OCI-LY7 (cell line): ENCODE measurements at regions not wholly inside any gene's neighbourhood (a gene's known extent, or its start where the extent isn't known, plus 50 kb on each side); places are given as distances from the start of the nearest gene placed in this dataset.
"Not testable (repeated sequence)": the region's sequence is repeated elsewhere in the genome, so short reads cannot be mapped to it uniquely, and the experiment has no call there.

Source experiments
- BruUV-seq: library from RNA; stranded (reverse); fragments of 400-500 nt; replicated peaks from 2 replicates; lab custom pipeline; 2021; lab: Mats Ljungman, UMichigan
- CTCF ChIA-PET: fragments of 300-600 bp; sonication (Branson Sonifier 250); formaldehyde crosslinking; loops from one replicate; lab custom pipeline; 2022; ENCODE audit warnings: antibody characterized with exemption; ENCODE audit not compliant: unreplicated experiment; lab: Charles Lee
- POLR2A ChIA-PET: fragments of 300-600 bp; sonication (Branson Sonifier 250); formaldehyde crosslinking; loops from one replicate; lab custom pipeline; 2022; ENCODE audit warnings: antibody characterized with exemption; lab: Charles Lee
- DNase-seq: peaks from one replicate; pipeline ENCODE4 v3.0.0-alpha.2; 2015; ENCODE audit warnings: low spot score
- H2AFZ ChIP-seq: fragments of 200-600 bp; sonication (generic), shearing (Covaris generic); 2 replicates; pipeline ENCODE4 v1.6.1; 2014; ENCODE audit warnings: mild to moderate bottlenecking, antibody characterized with exemption, low read length, moderate library complexity
- H3K27ac ChIP-seq: fragments of 200-600 bp; sonication (generic); 2 replicates; pipeline ENCODE4 v1.5.1; 2014; ENCODE audit warnings: mixed run types, low read depth, mild to moderate bottlenecking, moderate library complexity, low read length, inconsistent platforms; ENCODE audit not compliant: poor library complexity, severe bottlenecking
- H3K36me3 ChIP-seq: fragments of 200-600 bp; sonication (generic); 2 replicates; pipeline ENCODE4 v1.6.1; 2014; ENCODE audit warnings: mild to moderate bottlenecking, antibody characterized with exemption, low read length, moderate library complexity, mixed read lengths; ENCODE audit not compliant: insufficient read depth
- H3K4me1 ChIP-seq: fragments of 200-600 bp; sonication (generic); 2 replicates; pipeline ENCODE4 v1.5.1; 2014; ENCODE audit warnings: mild to moderate bottlenecking, low read length; ENCODE audit not compliant: insufficient read depth, poor library complexity, severe bottlenecking
- H3K4me2 ChIP-seq: fragments of 200-600 bp; sonication (generic); 2 replicates; pipeline ENCODE4 v1.6.1; 2014; ENCODE audit warnings: mild to moderate bottlenecking, low read length
- H3K4me3 ChIP-seq: fragments of 200-600 bp; sonication (generic); 2 replicates; pipeline ENCODE4 v1.5.1; 2014; ENCODE audit warnings: mild to moderate bottlenecking, low read depth, low read length; ENCODE audit not compliant: poor library complexity, severe bottlenecking
- H3K79me2 ChIP-seq: fragments of 200-600 bp; sonication (generic); 2 replicates; pipeline ENCODE4 v1.6.1; 2016; ENCODE audit warnings: low read depth, mild to moderate bottlenecking, low read length, moderate library complexity, mixed read lengths; ENCODE audit not compliant: insufficient read depth
- H3K9me2 ChIP-seq: fragments of 200-600 bp; sonication (generic); 2 replicates; pipeline ENCODE4 v1.6.1; 2016; ENCODE audit warnings: mild to moderate bottlenecking, low read length, mixed read lengths; ENCODE audit not compliant: insufficient read depth
- H3K9me3 ChIP-seq: fragments of 200-600 bp; sonication (generic); 2 replicates; pipeline ENCODE4 v1.6.1; 2014; ENCODE audit warnings: mild to moderate bottlenecking, mixed run types, low read length, mixed read lengths
- H4K20me1 ChIP-seq: fragments of 200-600 bp; sonication (generic); 2 replicates; pipeline ENCODE4 v1.6.1; 2014; ENCODE audit warnings: mild to moderate bottlenecking, antibody characterized with exemption, low read length, moderate library complexity, mixed read lengths; ENCODE audit not compliant: insufficient read depth
- intact Hi-C: fragments of 100-400 bp; cut with micrococcal nuclease; formaldehyde crosslinking; loops from one replicate; pipeline ENCODE4 v1.10.0; 2022; ENCODE audit not compliant: unreplicated experiment

DNA sequence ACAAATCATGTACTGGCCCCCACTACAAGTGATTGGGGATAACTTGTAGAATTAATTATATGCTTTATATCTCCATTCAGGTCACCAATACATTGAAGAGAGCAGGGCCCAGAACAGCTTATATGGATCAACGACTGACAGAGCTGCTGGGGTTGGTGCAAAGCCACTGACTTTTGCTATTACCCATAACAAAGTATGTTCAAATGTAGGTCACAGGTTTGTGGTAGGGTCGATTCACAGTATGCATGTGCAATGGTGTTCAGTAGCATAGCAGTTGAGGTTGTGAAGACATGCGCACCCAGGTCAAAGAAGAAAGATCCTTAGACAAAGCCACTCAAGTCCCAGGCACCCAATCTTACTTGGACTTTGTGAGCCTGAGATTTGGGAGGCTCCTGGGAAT lies 110.6 kb downstream of the NBPF8 start:
- DNase-seq, POLR2A ChIA-PET, intact Hi-C loops, H3K9me2 ChIP-seq, H3K79me2 ChIP-seq, H3K4me2 ChIP-seq, H2AFZ ChIP-seq, H3K4me3 ChIP-seq, CTCF ChIA-PET, BruUV-seq, H3K27ac ChIP-seq, H3K9me3 ChIP-seq, H3K4me1 ChIP-seq, H4K20me1 ChIP-seq, H3K36me3 ChIP-seq: not testable (repeated sequence)

DNA sequence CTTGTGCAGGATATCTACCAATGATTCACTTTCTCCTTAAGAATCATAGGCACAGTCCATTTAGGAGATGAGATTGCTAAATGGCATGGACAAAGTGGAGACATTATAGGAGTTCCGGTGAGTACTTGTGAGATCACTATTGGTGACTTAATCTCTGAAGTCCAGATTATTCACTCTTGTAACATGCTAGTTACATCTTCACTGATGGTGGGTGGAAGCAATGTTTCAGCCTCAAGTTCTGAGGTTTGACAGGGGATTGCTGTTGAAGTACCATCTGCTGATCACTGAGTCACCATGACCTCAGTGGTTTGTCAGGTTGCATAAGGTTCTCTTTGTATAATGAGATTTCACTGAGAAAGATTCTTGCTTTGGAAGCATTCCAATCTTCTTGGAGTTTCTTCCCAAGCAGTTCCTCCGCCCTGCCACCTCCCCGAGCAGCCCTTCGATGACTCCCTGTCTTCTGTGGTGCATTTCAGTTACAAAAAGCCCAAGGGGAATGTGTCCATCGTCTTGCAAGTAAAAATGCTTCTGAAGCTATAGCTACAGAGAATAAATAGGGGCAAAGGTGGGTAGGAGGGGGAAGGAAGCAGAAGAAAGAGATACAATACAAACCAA lies 114.7 kb downstream of the NBPF8 start:
- H2AFZ ChIP-seq, DNase-seq, H3K27ac ChIP-seq, H3K9me3 ChIP-seq, H3K9me2 ChIP-seq, POLR2A ChIA-PET, CTCF ChIA-PET, H4K20me1 ChIP-seq, H3K4me3 ChIP-seq, BruUV-seq, H3K36me3 ChIP-seq, H3K4me2 ChIP-seq, H3K4me1 ChIP-seq, intact Hi-C loops, H3K79me2 ChIP-seq: not testable (repeated sequence)

DNA sequence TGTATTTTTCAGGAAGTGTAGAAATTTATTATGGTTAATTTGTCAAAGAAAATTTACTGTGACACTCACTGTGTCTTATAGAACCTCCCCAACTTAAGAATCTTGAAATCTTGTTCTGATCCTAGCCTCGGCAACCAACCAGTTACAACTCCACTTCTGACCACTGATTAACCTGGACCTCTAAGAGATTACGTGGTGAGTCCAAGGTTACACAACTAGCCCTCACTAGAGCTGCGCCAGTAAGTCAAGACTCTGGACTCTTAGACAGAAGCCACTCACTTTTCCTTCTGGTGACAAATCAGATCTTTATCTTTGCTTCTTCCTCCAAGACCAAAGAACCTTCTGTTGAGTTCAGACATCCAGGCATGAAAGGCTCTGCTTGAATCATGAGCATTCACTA lies 116.6 kb downstream of the NBPF8 start:
- DNase-seq, H2AFZ ChIP-seq, CTCF ChIA-PET, H3K36me3 ChIP-seq, H3K9me2 ChIP-seq, H3K9me3 ChIP-seq, H3K4me3 ChIP-seq, intact Hi-C loops, BruUV-seq, H3K4me2 ChIP-seq, H3K79me2 ChIP-seq, H4K20me1 ChIP-seq, POLR2A ChIA-PET, H3K27ac ChIP-seq: not testable (repeated sequence)
- peaks cover 12% of the 10 kb centered on the region for H3K4me1 ChIP-seq

DNA sequence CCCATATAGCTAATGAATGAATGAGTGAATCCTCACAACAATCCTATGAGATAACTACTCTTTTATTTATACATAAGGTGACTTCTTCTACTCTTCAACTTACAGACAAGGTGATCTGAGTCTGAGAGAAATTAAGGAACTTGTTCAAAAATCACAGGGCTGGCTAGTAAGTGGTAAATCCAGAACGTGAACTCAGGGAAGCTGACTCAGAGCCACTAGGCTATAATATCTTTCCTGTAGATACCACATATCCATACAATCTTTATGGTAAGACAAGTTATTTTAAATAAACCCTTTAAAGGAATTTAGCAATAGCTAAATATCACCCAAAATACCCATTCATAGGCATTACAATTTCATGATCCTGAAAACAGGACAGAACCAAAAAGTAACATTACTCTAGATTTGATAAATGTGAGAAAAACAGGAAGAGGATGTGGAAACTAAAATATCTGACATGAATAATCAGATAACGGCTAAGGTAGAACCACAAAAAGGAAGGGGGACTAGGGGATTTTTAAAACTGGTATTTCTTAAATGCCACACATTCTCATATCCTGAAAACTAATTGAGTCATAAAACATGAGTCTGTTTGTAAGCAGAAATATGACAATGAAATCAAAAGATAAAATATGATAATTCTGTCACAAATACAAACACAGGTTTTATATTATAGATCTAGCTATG lies 119.7 kb downstream of the NBPF8 start:
- H4K20me1 ChIP-seq, H3K79me2 ChIP-seq, H2AFZ ChIP-seq, H3K9me3 ChIP-seq, H3K9me2 ChIP-seq, intact Hi-C loops, CTCF ChIA-PET, POLR2A ChIA-PET, H3K36me3 ChIP-seq: not testable (repeated sequence)
- DNase-seq = peak; percentile 42
- Histone ChIP-seq H3K4me1 (peaks cover 12% of the 10 kb centered on the region), H3K27ac (peak overlapping the region; percentile 56), H3K4me2 (peak overlapping the region; percentile 41), H3K4me3 (peak overlapping the region; percentile 28)
- TSS peak; percentile 30 for BruUV-seq

DNA sequence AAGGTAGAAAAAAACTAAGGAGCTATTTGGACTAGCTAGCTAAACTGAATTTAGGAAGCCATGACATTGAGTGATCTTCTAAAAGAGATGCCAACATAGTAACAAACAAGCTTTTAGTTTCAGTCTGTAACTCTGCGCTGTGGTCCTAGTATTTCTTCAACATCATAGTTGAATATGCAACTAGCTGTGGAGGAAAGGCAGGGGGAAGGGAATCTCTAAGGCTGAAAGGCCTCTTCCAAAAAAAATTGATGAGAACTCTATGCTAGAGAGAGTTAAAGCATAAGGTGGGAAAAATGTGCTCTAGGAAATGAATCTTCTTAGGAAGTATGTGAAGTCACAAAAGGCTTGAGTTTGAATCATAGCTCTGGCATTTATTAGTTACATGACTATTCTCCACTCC lies 120.2 kb downstream of the NBPF8 start:
- H3K36me3 ChIP-seq, H2AFZ ChIP-seq, H4K20me1 ChIP-seq, POLR2A ChIA-PET, H3K9me3 ChIP-seq, H3K9me2 ChIP-seq, H3K79me2 ChIP-seq, DNase-seq, CTCF ChIA-PET, intact Hi-C loops, BruUV-seq: not testable (repeated sequence)
- peaks cover 12% of the 10 kb centered on the region for H3K4me1 ChIP-seq
- peak overlapping the region; percentile 28 for H3K4me3 ChIP-seq
- H3K4me2 ChIP-seq = peak overlapping the region; percentile 41
- H3K27ac ChIP-seq = peak overlapping the region; percentile 56

DNA sequence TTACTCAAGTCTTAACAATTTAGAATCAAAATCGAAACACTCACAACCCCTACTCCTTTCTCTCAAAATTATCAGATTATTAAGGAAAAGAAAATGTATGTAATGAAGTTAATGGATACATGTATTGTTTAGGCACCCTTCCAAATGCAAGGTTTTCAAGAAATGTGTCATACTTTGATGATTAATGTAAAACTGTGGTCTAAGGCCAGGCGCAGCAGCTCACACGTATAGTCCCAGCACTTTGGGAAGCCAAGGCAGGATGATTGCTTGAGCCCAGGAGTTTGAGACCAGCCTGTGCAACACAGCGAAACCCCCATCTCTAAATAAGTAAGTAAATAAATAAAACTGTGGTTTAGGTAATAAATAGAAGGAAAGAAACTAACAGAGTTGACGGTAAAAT lies 126.6 kb downstream of the NBPF8 start:
- CTCF ChIA-PET, H3K4me1 ChIP-seq, H3K9me3 ChIP-seq, DNase-seq, H2AFZ ChIP-seq, BruUV-seq, H3K4me3 ChIP-seq, H3K9me2 ChIP-seq, H3K27ac ChIP-seq, H4K20me1 ChIP-seq, POLR2A ChIA-PET, H3K79me2 ChIP-seq, H3K4me2 ChIP-seq, H3K36me3 ChIP-seq, intact Hi-C loops: not testable (repeated sequence)
